OCI-LY7 (cell line): ENCODE measurements at regions not wholly inside any gene's neighbourhood (a gene's known extent, or its start where the extent isn't known, plus 50 kb on each side); places are given as distances from the start of the nearest gene placed in this dataset.
A peak's percentile ranks its signal among the peaks of the same experiment; 100 is the strongest.

Source experiments
- BruUV-seq: library from RNA; stranded (reverse); fragments of 400-500 nt; replicated peaks from 2 replicates; lab custom pipeline; 2021; lab: Mats Ljungman, UMichigan
- CTCF ChIA-PET: fragments of 300-600 bp; sonication (Branson Sonifier 250); formaldehyde crosslinking; loops from one replicate; lab custom pipeline; 2022; ENCODE audit warnings: antibody characterized with exemption; ENCODE audit not compliant: unreplicated experiment; lab: Charles Lee
- POLR2A ChIA-PET: fragments of 300-600 bp; sonication (Branson Sonifier 250); formaldehyde crosslinking; loops from one replicate; lab custom pipeline; 2022; ENCODE audit warnings: antibody characterized with exemption; lab: Charles Lee
- DNase-seq: peaks from one replicate; pipeline ENCODE4 v3.0.0-alpha.2; 2015; ENCODE audit warnings: low spot score
- H2AFZ ChIP-seq: fragments of 200-600 bp; sonication (generic), shearing (Covaris generic); 2 replicates; pipeline ENCODE4 v1.6.1; 2014; ENCODE audit warnings: mild to moderate bottlenecking, antibody characterized with exemption, low read length, moderate library complexity
- H3K27ac ChIP-seq: fragments of 200-600 bp; sonication (generic); 2 replicates; pipeline ENCODE4 v1.5.1; 2014; ENCODE audit warnings: mixed run types, low read depth, mild to moderate bottlenecking, moderate library complexity, low read length, inconsistent platforms; ENCODE audit not compliant: poor library complexity, severe bottlenecking
- H3K36me3 ChIP-seq: fragments of 200-600 bp; sonication (generic); 2 replicates; pipeline ENCODE4 v1.6.1; 2014; ENCODE audit warnings: mild to moderate bottlenecking, antibody characterized with exemption, low read length, moderate library complexity, mixed read lengths; ENCODE audit not compliant: insufficient read depth
- H3K4me1 ChIP-seq: fragments of 200-600 bp; sonication (generic); 2 replicates; pipeline ENCODE4 v1.5.1; 2014; ENCODE audit warnings: mild to moderate bottlenecking, low read length; ENCODE audit not compliant: insufficient read depth, poor library complexity, severe bottlenecking
- H3K4me2 ChIP-seq: fragments of 200-600 bp; sonication (generic); 2 replicates; pipeline ENCODE4 v1.6.1; 2014; ENCODE audit warnings: mild to moderate bottlenecking, low read length
- H3K4me3 ChIP-seq: fragments of 200-600 bp; sonication (generic); 2 replicates; pipeline ENCODE4 v1.5.1; 2014; ENCODE audit warnings: mild to moderate bottlenecking, low read depth, low read length; ENCODE audit not compliant: poor library complexity, severe bottlenecking
- H3K79me2 ChIP-seq: fragments of 200-600 bp; sonication (generic); 2 replicates; pipeline ENCODE4 v1.6.1; 2016; ENCODE audit warnings: low read depth, mild to moderate bottlenecking, low read length, moderate library complexity, mixed read lengths; ENCODE audit not compliant: insufficient read depth
- H3K9me2 ChIP-seq: fragments of 200-600 bp; sonication (generic); 2 replicates; pipeline ENCODE4 v1.6.1; 2016; ENCODE audit warnings: mild to moderate bottlenecking, low read length, mixed read lengths; ENCODE audit not compliant: insufficient read depth
- H3K9me3 ChIP-seq: fragments of 200-600 bp; sonication (generic); 2 replicates; pipeline ENCODE4 v1.6.1; 2014; ENCODE audit warnings: mild to moderate bottlenecking, mixed run types, low read length, mixed read lengths
- H4K20me1 ChIP-seq: fragments of 200-600 bp; sonication (generic); 2 replicates; pipeline ENCODE4 v1.6.1; 2014; ENCODE audit warnings: mild to moderate bottlenecking, antibody characterized with exemption, low read length, moderate library complexity, mixed read lengths; ENCODE audit not compliant: insufficient read depth
- CTCF ChIP-seq: fragments of 200-600 bp; sonication (generic); conservative IDR thresholded peaks from 2 replicates; pipeline ENCODE4 v1.5.1; 2014; ENCODE audit warnings: mild to moderate bottlenecking, antibody characterized with exemption, low read length, moderate library complexity, mixed read lengths
- EZH2phosphoT487 ChIP-seq: fragments of 200-600 bp; sonication (generic); IDR thresholded peaks from 2 replicates; pipeline ENCODE4 v1.6.1; 2018; ENCODE audit warnings: low read depth, borderline replicate concordance, mild to moderate bottlenecking, mixed run types, antibody characterized with exemption, low read length, moderate library complexity, mixed read lengths
- intact Hi-C: fragments of 100-400 bp; cut with micrococcal nuclease; formaldehyde crosslinking; loops from one replicate; pipeline ENCODE4 v1.10.0; 2022; ENCODE audit not compliant: unreplicated experiment

GRCh38 chr13:48828962-48829411 lies 146.7 kb upstream of the FNDC3A start:
- peaks cover 20% of the 10 kb centered on the region for H3K4me1 ChIP-seq
- H3K36me3 ChIP-seq, result no peaks in the 10 kb centered on the region
- intact Hi-C loops, result no loop called here
- peak; percentile 50 for DNase-seq
- peak overlapping the region; percentile 17 for H3K4me3 ChIP-seq
- H3K79me2 ChIP-seq, result no peaks in the 10 kb centered on the region
- TF ChIP-seq CTCF (no peak), EZH2phosphoT487 (no peak)
- peak overlapping the region; percentile 75 for H2AFZ ChIP-seq
- POLR2A ChIA-PET, result no interaction called here
- CTCF ChIA-PET, result interaction anchor here (0.6 kb wide), 1 partner anchor 107 kb away, joined by 3 read pairs; no protein-coding TSS in a partner anchor
- peak overlapping the region; percentile 64 for H3K4me2 ChIP-seq
- peak overlapping the region; percentile 26 for H3K27ac ChIP-seq
- H4K20me1 ChIP-seq, result no peaks in the 10 kb centered on the region
- peaks cover 14% of the 10 kb centered on the region; the same call in 1 of the 2 replicates for H3K9me3 ChIP-seq
- no peaks in the 10 kb centered on the region for H3K9me2 ChIP-seq
- no TSS peak for BruUV-seq

- Histone ChIP-seq H3K27ac (peak overlapping the region; percentile 26), H3K9me3 (peaks cover 14% of the 10 kb centered on the region; the same call in 1 of the 2 replicates), H2AFZ (peak overlapping the region; percentile 75), H3K36me3 (no peaks in the 10 kb centered on the region), H4K20me1 (no peaks in the 10 kb centered on the region), H3K9me2 (no peaks in the 10 kb centered on the region), H3K4me1 (peaks cover 20% of the 10 kb centered on the region), H3K4me3 (peak overlapping the region; percentile 17), H3K4me2 (peak overlapping the region; percentile 64), H3K79me2 (no peaks in the 10 kb centered on the region)
- no TSS peak for BruUV-seq
- POLR2A ChIA-PET, result interaction anchor here (0.5 to 1.2 kb wide), 6 partner anchors 10 to 419 kb away, joined by 3 to 5 read pairs (median 3); no protein-coding TSS in a partner anchor
- intact Hi-C loops, result no loop called here
- TF ChIP-seq EZH2phosphoT487, result no peak
- TF ChIP-seq CTCF, result no peak
- CTCF ChIA-PET, result no interaction called here
- peak; percentile 18 for DNase-seq
These were observed 146.2 kb upstream of the FNDC3A start for GRCh38 chr13:48829536-48829935.

- intact Hi-C loops, result no loop called here
- no peak for TF ChIP-seq CTCF
- TF ChIP-seq EZH2phosphoT487, result no peak
- no peak overlapping the region for H3K4me3 ChIP-seq
- H3K4me1 ChIP-seq, result peaks cover 20% of the 10 kb centered on the region
- H2AFZ ChIP-seq, result no peak overlapping the region
- no peaks in the 10 kb centered on the region for H3K79me2 ChIP-seq
- no peaks in the 10 kb centered on the region for H3K36me3 ChIP-seq
- H4K20me1 ChIP-seq, result no peaks in the 10 kb centered on the region
- H3K9me2 ChIP-seq, result no peaks in the 10 kb centered on the region
- H3K27ac ChIP-seq, result no peak overlapping the region
- H3K9me3 ChIP-seq, result peaks cover 12% of the 10 kb centered on the region; the same call in 1 of the 2 replicates
- ChIA-PET POLR2A (interaction anchor here (0.6 to 1.1 kb wide), 2 partner anchors 13 to 763 kb away, joined by 3 to 4 read pairs; no protein-coding TSS in a partner anchor), CTCF (no interaction called here)
- DNase-seq, result no peak
- no TSS peak for BruUV-seq
- H3K4me2 ChIP-seq, result no peak overlapping the region
These were observed 144.5 kb upstream of the FNDC3A start for GRCh38 chr13:48831248-48831647.
